Mesendoderm (in vitro differentiated cells): ENCODE measurements at regions not wholly inside any gene's neighbourhood (a gene's known extent, or its start where the extent isn't known, plus 50 kb on each side); places are given as distances from the start of the nearest gene placed in this dataset.
"Not testable (repeated sequence)": the region's sequence is repeated elsewhere in the genome, so short reads cannot be mapped to it uniquely, and the experiment has no call there.

Experiments
- DNase-seq: peaks from one replicate; pipeline ENCODE4 v3.0.0; 2013
- H2AK5ac ChIP-seq: 2 replicates; pipeline ENCODE4 v1.6.1; 2013; ENCODE audit warnings: low read length, inconsistent platforms
- H2BK120ac ChIP-seq: 2 replicates; pipeline ENCODE4 v1.6.1; 2013; ENCODE audit warnings: low read depth, mild to moderate bottlenecking, low read length, moderate library complexity, mixed read lengths
- H2BK15ac ChIP-seq: replicated peaks from 2 replicates; pipeline ENCODE4 v1.6.1; 2013; ENCODE audit warnings: low read depth, mild to moderate bottlenecking, moderate library complexity
- H2BK5ac ChIP-seq: 2 replicates; pipeline ENCODE4 v1.6.1; 2013; ENCODE audit warnings: low read length, inconsistent platforms
- H3K18ac ChIP-seq: 2 replicates; pipeline ENCODE4 v1.6.1; 2013; ENCODE audit warnings: mild to moderate bottlenecking, low read length, mixed read lengths
- H3K23ac ChIP-seq: one replicate; pipeline ENCODE4 v1.6.1; 2013; ENCODE audit warnings: low read length
- H3K27ac ChIP-seq: 2 replicates; pipeline ENCODE4 v1.5.1; 2013; ENCODE audit warnings: low read depth, mild to moderate bottlenecking, inconsistent platforms, low read length, moderate library complexity
- H3K27me3 ChIP-seq: 2 replicates; pipeline ENCODE4 v1.6.1; 2013; ENCODE audit warnings: low read length, control low read depth, mild to moderate bottlenecking, inconsistent platforms; ENCODE audit not compliant: insufficient read depth, poor library complexity
- H3K36me3 ChIP-seq: 2 replicates; pipeline ENCODE4 v1.6.1; 2013; ENCODE audit warnings: low read length, inconsistent platforms; ENCODE audit not compliant: control insufficient read depth, insufficient read depth
- H3K4ac ChIP-seq: one replicate; pipeline ENCODE4 v1.6.1; 2013; ENCODE audit warnings: low read depth, mild to moderate bottlenecking, low read length, moderate library complexity
- H3K4me1 ChIP-seq: 2 replicates; pipeline ENCODE4 v1.6.1; 2013; ENCODE audit warnings: low read depth, low read length, inconsistent platforms; ENCODE audit not compliant: control insufficient read depth
- H3K4me2 ChIP-seq: 2 replicates; pipeline ENCODE4 v1.6.1; 2013; ENCODE audit warnings: low read length
- H3K4me3 ChIP-seq: 2 replicates; pipeline ENCODE4 v1.5.1; 2013; ENCODE audit warnings: mild to moderate bottlenecking, low read length
- H3K56ac ChIP-seq: one replicate; pipeline ENCODE4 v1.6.1; 2013; ENCODE audit warnings: low read length
- H3K79me1 ChIP-seq: 2 replicates; pipeline ENCODE4 v1.6.1; 2013; ENCODE audit warnings: low read length, inconsistent platforms
- H3K79me2 ChIP-seq: 2 replicates; pipeline ENCODE4 v1.6.1; 2013; ENCODE audit warnings: mild to moderate bottlenecking, low read length; ENCODE audit not compliant: control insufficient read depth, insufficient read depth
- H3K9ac ChIP-seq: 2 replicates; pipeline ENCODE4 v1.6.1; 2013; ENCODE audit warnings: low read length, inconsistent platforms
- H4K5ac ChIP-seq: one replicate; pipeline ENCODE4 v1.6.1; 2013; ENCODE audit warnings: low read length
- H4K8ac ChIP-seq: one replicate; pipeline ENCODE4 v1.6.1; 2013; ENCODE audit warnings: low read depth, mild to moderate bottlenecking, control low read depth, low read length, moderate library complexity
- WGBS: extraction: QIAGEN DNeasy Blood & Tissue Kit; methylation state at CpG from one replicate; pipeline ENCODE4 v1.1.7; 2013; ENCODE audit warnings: low lambda C conversion rate, missing lambda C conversion rate; ENCODE audit not compliant: insufficient coverage; ENCODE audit errors: extremely low coverage; 5-methylcytosine and 5-hydroxymethylcytosine counted together

- H3K4me3 ChIP-seq: no peak overlapping the region
- no peaks in the 10 kb centered on the region for H3K79me1 ChIP-seq
- H2AK5ac ChIP-seq: no peak overlapping the region
- no peak for DNase-seq
- no CpG with 5 or more reads among the region's 4 CpGs for WGBS
- no peaks in the 10 kb centered on the region for H3K79me2 ChIP-seq
- H3K9ac ChIP-seq: no peak overlapping the region
- H3K4me2 ChIP-seq: no peak overlapping the region
- no peak overlapping the region for H4K5ac ChIP-seq
- no peak overlapping the region for H3K23ac ChIP-seq
- H3K56ac ChIP-seq: no peak overlapping the region
- no peak overlapping the region for H3K27ac ChIP-seq
- H2BK15ac ChIP-seq: no peak overlapping the region
- no peak overlapping the region for H2BK120ac ChIP-seq
- H3K4me1 ChIP-seq: no peaks in the 10 kb centered on the region
- H3K18ac ChIP-seq: no peak overlapping the region
- no peaks in the 10 kb centered on the region for H3K27me3 ChIP-seq
- no peak overlapping the region for H4K8ac ChIP-seq
- no peak overlapping the region for H2BK5ac ChIP-seq
- H3K36me3 ChIP-seq: no peaks in the 10 kb centered on the region
- H3K4ac ChIP-seq: no peak overlapping the region
Observed at GRCh38 chr4:123170843-123171242, 225.8 kb upstream of the SPRY1 start.

- WGBS: no CpG with 5 or more reads among the region's 2 CpGs
Observed at GRCh38 chr4:123176605-123177004, 220.0 kb upstream of the SPRY1 start.

GRCh38 chr4:123182289-123182688 lies 214.3 kb upstream of the SPRY1 start:
- no peaks in the 10 kb centered on the region for H3K36me3 ChIP-seq
- no peaks in the 10 kb centered on the region for H3K27me3 ChIP-seq
- no peak for DNase-seq
- no peak overlapping the region for H3K9ac ChIP-seq
- H3K79me2 ChIP-seq: no peaks in the 10 kb centered on the region
- H3K23ac ChIP-seq: no peak overlapping the region
- H3K4me2 ChIP-seq: no peak overlapping the region
- H4K5ac ChIP-seq: no peak overlapping the region
- no peaks in the 10 kb centered on the region for H3K4me1 ChIP-seq
- no peak overlapping the region for H3K27ac ChIP-seq
- H3K4me3 ChIP-seq: no peak overlapping the region
- H3K18ac ChIP-seq: no peak overlapping the region
- no peak overlapping the region for H3K56ac ChIP-seq
- H2AK5ac ChIP-seq: no peak overlapping the region
- H2BK15ac ChIP-seq: no peak overlapping the region
- H3K4ac ChIP-seq: no peak overlapping the region
- H2BK120ac ChIP-seq: no peak overlapping the region
- no peak overlapping the region for H4K8ac ChIP-seq
- H3K79me1 ChIP-seq: no peaks in the 10 kb centered on the region
- no peak overlapping the region for H2BK5ac ChIP-seq

More at GRCh38 chr4:123176605-123177004, 220.0 kb upstream of the SPRY1 start:
- Histone ChIP-seq H2BK15ac (no peak overlapping the region), H3K79me2 (no peaks in the 10 kb centered on the region), H2BK120ac (no peak overlapping the region), H3K56ac (no peak overlapping the region), H2AK5ac (no peak overlapping the region), H3K4me3 (no peak overlapping the region), H2BK5ac (no peak overlapping the region), H3K27me3 (no peaks in the 10 kb centered on the region), H3K36me3 (no peaks in the 10 kb centered on the region), H3K27ac (no peak overlapping the region), H3K4me2 (no peak overlapping the region), H3K9ac (no peak overlapping the region), H3K79me1 (no peaks in the 10 kb centered on the region), H3K23ac (no peak overlapping the region), H4K5ac (no peak overlapping the region), H3K4ac (no peak overlapping the region), H4K8ac (no peak overlapping the region), H3K4me1 (no peaks in the 10 kb centered on the region), H3K18ac (no peak overlapping the region)
- no peak for DNase-seq

GRCh38 chr4:123183308-123183707 lies 213.3 kb upstream of the SPRY1 start:
- no peaks in the 10 kb centered on the region for H3K36me3 ChIP-seq
- no CpG with 5 or more reads among the region's 1 CpG for WGBS

GRCh38 chr4:123183754-123184153 lies 212.8 kb upstream of the SPRY1 start:
- not testable (repeated sequence) for H3K9ac ChIP-seq, DNase-seq, H3K56ac ChIP-seq, H3K79me1 ChIP-seq, H4K5ac ChIP-seq, H3K4me2 ChIP-seq, H4K8ac ChIP-seq, H3K4ac ChIP-seq, H2BK15ac ChIP-seq, H3K4me3 ChIP-seq, H3K27me3 ChIP-seq, H3K4me1 ChIP-seq, H3K36me3 ChIP-seq, H3K18ac ChIP-seq, H2BK120ac ChIP-seq, H3K23ac ChIP-seq, H3K27ac ChIP-seq, H2AK5ac ChIP-seq, H2BK5ac ChIP-seq, H3K79me2 ChIP-seq
- WGBS: no CpG with 5 or more reads among the region's 2 CpGs

More at GRCh38 chr4:123183308-123183707, 213.3 kb upstream of the SPRY1 start:
- no peak for DNase-seq
- H2BK15ac ChIP-seq: no peak overlapping the region
- H3K4me2 ChIP-seq: no peak overlapping the region
- no peak overlapping the region for H2AK5ac ChIP-seq
- H3K27me3 ChIP-seq: no peaks in the 10 kb centered on the region
- no peak overlapping the region for H3K23ac ChIP-seq
- no peak overlapping the region for H2BK120ac ChIP-seq
- H3K4me1 ChIP-seq: no peaks in the 10 kb centered on the region
- no peak overlapping the region for H3K4me3 ChIP-seq
- no peak overlapping the region for H3K56ac ChIP-seq
- no peak overlapping the region for H3K27ac ChIP-seq
- no peak overlapping the region for H4K8ac ChIP-seq
- no peak overlapping the region for H4K5ac ChIP-seq
- H3K79me1 ChIP-seq: no peaks in the 10 kb centered on the region
- H3K4ac ChIP-seq: no peak overlapping the region
- H3K79me2 ChIP-seq: no peaks in the 10 kb centered on the region
- no peak overlapping the region for H3K9ac ChIP-seq
- no peak overlapping the region for H2BK5ac ChIP-seq
- no peak overlapping the region for H3K18ac ChIP-seq

- DNase-seq: no peak
- no peak overlapping the region for H3K56ac ChIP-seq
- H3K27ac ChIP-seq: no peak overlapping the region
- no peaks in the 10 kb centered on the region for H3K79me2 ChIP-seq
- H3K18ac ChIP-seq: no peak overlapping the region
- no peak overlapping the region for H3K23ac ChIP-seq
- H3K79me1 ChIP-seq: no peaks in the 10 kb centered on the region
- H3K4me2 ChIP-seq: no peak overlapping the region
- no peak overlapping the region for H2BK5ac ChIP-seq
- H3K4me3 ChIP-seq: no peak overlapping the region
- no CpG with 5 or more reads among the region's 1 CpG for WGBS
- no peak overlapping the region for H4K5ac ChIP-seq
- H3K9ac ChIP-seq: no peak overlapping the region
- no peak overlapping the region for H2AK5ac ChIP-seq
- H2BK15ac ChIP-seq: no peak overlapping the region
- no peaks in the 10 kb centered on the region for H3K36me3 ChIP-seq
- no peaks in the 10 kb centered on the region for H3K4me1 ChIP-seq
- no peak overlapping the region for H4K8ac ChIP-seq
- H3K4ac ChIP-seq: no peak overlapping the region
- no peak overlapping the region for H2BK120ac ChIP-seq
- no peaks in the 10 kb centered on the region for H3K27me3 ChIP-seq
Observed at GRCh38 chr4:123186731-123187130, 209.9 kb upstream of the SPRY1 start.
